Peyer's patch (tissue), 4 donors: ENCODE measurements at regions not wholly inside any gene's neighbourhood (a gene's known extent, or its start where the extent isn't known, plus 50 kb on each side); places are given as distances from the start of the nearest gene placed in this dataset.

ENCODE experiments used
- DNase-seq, 3 donors: peaks; one replicate each; pipeline ENCODE4 v3.0.0-alpha.2; 2017 to 2019
- H3K27ac ChIP-seq, 4 donors: fragments of 200-600 bp; sonication (generic); one replicate each; pipeline ENCODE4 v1.5.1; 2016 to 2019
- H3K27me3 ChIP-seq, 2 donors: fragments of 200-600 bp; sonication (generic); one replicate each; pipeline ENCODE4 v1.5.1; 2019
- H3K36me3 ChIP-seq, 3 donors: fragments of 200-600 bp; sonication (generic); one replicate each; pipeline ENCODE4 v1.5.1; 2016 to 2019
- H3K4me1 ChIP-seq, 4 donors: fragments of 200-600 bp; sonication (generic); one replicate each; pipeline ENCODE4 v1.5.1; 2016 to 2019
- H3K4me3 ChIP-seq, 4 donors: fragments of 200-600 bp; sonication (generic); 1 replicate in 3 of 4; 2 replicates in 1 of 4; pipeline ENCODE4 v1.5.1; 2016 to 2019; ENCODE audit warnings: mild to moderate bottlenecking in 1 of 4
- H3K9me3 ChIP-seq, 4 donors: fragments of 200-600 bp; sonication (generic); one replicate each; pipeline ENCODE4 v1.5.1; 2016 to 2019; ENCODE audit warnings: mild to moderate bottlenecking in 1 of 4
- POLR2A ChIP-seq, 2 donors: fragments of 450-650 bp; IDR thresholded peaks; one replicate each; pipeline ENCODE4 v1.5.1; 2017; ENCODE audit warnings: antibody characterized with exemption in 2 of 2, mild to moderate bottlenecking in 2 of 2, moderate library complexity in 2 of 2
- TF ChIP-seq, protein P1 (sequence below), 6 experiments: fragments of 450-650 bp in 4 of 6; fragments of 200-600 bp in 2 of 6; sonication (generic) in 1 of 6; IDR thresholded peaks; one replicate each; pipeline ENCODE4 v1.5.1; 2017 to 2019; ENCODE audit warnings: antibody characterized with exemption in 6 of 6, mild to moderate bottlenecking in 3 of 6, moderate library complexity in 1 of 6

DNA sequence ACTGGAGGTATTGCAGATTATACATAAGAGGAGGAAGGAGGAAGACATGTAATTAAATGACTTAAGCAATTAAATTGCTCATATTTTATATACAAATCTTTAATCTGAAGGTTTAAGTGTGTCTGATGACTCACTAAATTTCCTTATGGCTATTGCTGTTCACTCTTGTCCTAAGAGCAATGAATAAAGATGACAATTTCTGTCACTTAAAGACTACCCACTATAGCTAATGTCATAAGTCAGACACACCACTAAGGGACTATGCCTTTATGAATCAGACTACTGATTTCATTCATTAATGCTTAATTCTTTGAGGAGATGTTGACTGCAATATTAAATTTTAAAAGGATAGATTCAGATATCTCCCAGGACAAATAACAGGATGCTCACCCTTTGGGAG is 1514.7 kb downstream of the PCDH18 start:
- no peaks in the 10 kb centered on the region for H3K27me3 ChIP-seq
- TF ChIP-seq, protein P1, sequence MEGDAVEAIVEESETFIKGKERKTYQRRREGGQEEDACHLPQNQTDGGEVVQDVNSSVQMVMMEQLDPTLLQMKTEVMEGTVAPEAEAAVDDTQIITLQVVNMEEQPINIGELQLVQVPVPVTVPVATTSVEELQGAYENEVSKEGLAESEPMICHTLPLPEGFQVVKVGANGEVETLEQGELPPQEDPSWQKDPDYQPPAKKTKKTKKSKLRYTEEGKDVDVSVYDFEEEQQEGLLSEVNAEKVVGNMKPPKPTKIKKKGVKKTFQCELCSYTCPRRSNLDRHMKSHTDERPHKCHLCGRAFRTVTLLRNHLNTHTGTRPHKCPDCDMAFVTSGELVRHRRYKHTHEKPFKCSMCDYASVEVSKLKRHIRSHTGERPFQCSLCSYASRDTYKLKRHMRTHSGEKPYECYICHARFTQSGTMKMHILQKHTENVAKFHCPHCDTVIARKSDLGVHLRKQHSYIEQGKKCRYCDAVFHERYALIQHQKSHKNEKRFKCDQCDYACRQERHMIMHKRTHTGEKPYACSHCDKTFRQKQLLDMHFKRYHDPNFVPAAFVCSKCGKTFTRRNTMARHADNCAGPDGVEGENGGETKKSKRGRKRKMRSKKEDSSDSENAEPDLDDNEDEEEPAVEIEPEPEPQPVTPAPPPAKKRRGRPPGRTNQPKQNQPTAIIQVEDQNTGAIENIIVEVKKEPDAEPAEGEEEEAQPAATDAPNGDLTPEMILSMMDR (IDR thresholded peaks at IDR 0.05), result no peak
- TF ChIP-seq POLR2A (IDR thresholded peaks at IDR 0.05), result no peak
- H3K27ac ChIP-seq, result no peak overlapping the region
- DNase-seq, result no peak
- H3K9me3 ChIP-seq, result no peaks in the 10 kb centered on the region
- H3K36me3 ChIP-seq, result no peaks in the 10 kb centered on the region
- no peaks in the 10 kb centered on the region for H3K4me1 ChIP-seq
- H3K4me3 ChIP-seq, result no peak overlapping the region

DNA sequence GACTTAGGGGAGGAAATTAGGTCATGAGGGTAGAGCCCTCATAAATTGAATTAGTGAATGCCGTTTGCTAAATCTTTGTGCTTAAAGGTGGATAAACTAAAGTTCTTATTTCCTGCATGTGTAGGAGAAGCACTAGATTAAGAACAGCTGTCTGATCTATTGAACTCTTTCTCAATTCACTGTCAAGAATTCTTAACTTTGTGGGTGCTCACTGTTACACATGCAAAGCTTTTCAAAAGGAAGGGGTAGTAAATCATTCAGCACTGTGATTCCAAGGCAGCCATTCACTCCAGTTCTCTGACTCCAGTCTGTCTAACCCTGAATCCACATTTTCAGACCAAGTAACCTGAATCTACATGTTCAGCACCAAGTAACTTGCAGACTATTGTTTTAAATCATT is 1520.1 kb downstream of the PCDH18 start:
- Histone ChIP-seq H3K4me3 (no peak overlapping the region), H3K27ac (no peak overlapping the region), H3K4me1 (no peaks in the 10 kb centered on the region), H3K36me3 (no peaks in the 10 kb centered on the region), H3K9me3 (no peaks in the 10 kb centered on the region), H3K27me3 (no peaks in the 10 kb centered on the region)
- TF ChIP-seq POLR2A (IDR thresholded peaks at IDR 0.05), result no peak
- TF ChIP-seq, protein P1 (IDR thresholded peaks at IDR 0.05), result no peak
- no peak for DNase-seq

DNA sequence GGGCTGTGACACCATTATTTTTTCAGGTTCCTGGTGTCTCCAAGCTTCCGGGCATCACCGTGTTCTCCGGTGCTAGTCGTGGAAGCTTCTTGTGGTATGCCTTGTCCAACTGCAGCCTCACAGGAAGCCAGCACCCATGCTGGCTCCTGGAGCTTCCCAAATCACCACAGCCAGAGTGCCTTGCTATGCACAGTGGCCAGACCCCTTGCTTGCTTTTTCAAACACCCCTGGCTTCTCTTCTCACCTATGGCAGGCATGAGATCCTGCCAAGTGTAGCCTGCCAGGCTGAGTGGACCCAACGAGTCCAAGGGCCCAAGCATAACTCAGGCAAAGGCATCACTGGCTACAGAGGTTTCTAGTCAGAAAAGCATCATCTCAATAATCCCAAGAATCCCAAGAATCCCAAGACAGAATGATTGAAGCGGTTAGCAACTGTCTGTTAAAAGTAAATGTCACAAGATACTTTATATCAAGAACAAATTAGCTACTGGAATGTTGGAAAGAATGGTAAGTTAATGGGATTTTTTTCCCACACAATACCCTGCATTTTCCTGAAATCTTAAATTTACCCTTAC is 1522.9 kb downstream of the PCDH18 start:
- Histone ChIP-seq H3K27ac (no peak overlapping the region), H3K36me3 (no peaks in the 10 kb centered on the region), H3K4me3 (no peak overlapping the region), H3K27me3 (no peaks in the 10 kb centered on the region), H3K9me3 (no peaks in the 10 kb centered on the region), H3K4me1 (no peaks in the 10 kb centered on the region)
- DNase-seq, result no peak
- TF ChIP-seq, protein P1 (IDR thresholded peaks at IDR 0.05), result no peak
- no peak for TF ChIP-seq POLR2A (IDR thresholded peaks at IDR 0.05)

DNA sequence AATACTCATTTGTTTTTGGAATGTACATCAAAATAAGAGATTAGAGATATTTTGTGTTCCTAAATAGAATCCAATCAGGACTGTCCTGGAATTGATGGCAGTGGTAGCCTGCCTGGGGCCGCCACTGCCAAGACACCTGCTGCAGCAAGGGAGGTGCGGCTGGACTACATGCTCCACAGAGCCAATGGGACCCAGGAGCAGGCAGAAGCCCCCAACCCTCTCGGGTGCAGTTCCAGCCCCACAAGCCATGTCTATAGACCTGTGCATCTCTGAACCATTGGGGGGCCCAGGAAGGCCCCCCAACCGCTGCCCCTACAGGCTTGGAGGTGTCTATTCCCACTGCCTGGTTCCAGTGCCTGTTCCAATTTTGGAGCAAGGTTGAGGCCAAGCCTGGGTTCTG is 1524.3 kb downstream of the PCDH18 start:
- Histone ChIP-seq H3K36me3 (no peaks in the 10 kb centered on the region), H3K4me1 (no peaks in the 10 kb centered on the region), H3K4me3 (no peak overlapping the region), H3K27me3 (no peaks in the 10 kb centered on the region), H3K9me3 (no peaks in the 10 kb centered on the region), H3K27ac (no peak overlapping the region)
- TF ChIP-seq, protein P1 (IDR thresholded peaks at IDR 0.05), result no peak
- TF ChIP-seq POLR2A (IDR thresholded peaks at IDR 0.05), result no peak
- no peak for DNase-seq

DNA sequence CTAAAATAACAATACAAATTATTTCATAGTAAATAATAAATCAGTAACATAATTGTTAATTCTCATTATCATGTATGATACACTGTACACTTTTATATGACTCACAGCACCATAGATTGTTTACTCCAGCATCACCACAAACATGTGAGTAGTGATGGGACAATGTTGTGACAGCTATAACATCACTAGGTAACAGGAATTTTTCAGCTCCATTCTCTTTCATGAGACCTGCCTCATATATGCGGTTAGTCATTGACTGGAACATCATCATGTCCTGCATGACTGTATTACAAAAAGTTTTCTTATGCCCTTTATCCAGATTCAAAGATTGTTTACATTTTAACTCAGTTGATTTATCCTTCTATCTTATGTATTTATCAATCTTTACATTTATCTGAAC is 1530.0 kb downstream of the PCDH18 start:
- H3K4me1 ChIP-seq, result no peaks in the 10 kb centered on the region
- TF ChIP-seq, protein P1 (IDR thresholded peaks at IDR 0.05), result no peak
- TF ChIP-seq POLR2A (IDR thresholded peaks at IDR 0.05), result no peak
- DNase-seq, result no peak

DNA sequence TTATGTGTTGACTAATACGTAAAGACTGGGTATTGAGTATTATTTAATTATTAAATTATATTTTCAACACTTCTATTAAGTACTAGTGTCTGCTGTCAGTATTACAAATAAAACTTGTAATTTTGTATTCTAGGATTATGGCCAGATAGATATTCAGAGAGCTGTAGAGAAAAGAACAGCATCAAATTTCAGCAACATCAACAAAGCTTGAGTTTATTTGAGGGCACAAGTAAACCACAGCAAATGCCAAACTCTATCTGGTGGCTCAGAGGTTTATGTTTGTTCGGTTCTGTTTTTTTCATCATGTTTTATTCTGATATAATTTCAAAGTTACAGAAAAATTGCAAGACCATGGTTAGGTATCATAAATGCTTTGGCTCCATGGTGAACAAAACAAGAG is 1530.5 kb downstream of the PCDH18 start:
- H3K36me3 ChIP-seq, result no peaks in the 10 kb centered on the region
- no peaks in the 10 kb centered on the region for H3K27me3 ChIP-seq
- H3K9me3 ChIP-seq, result no peaks in the 10 kb centered on the region
- no peak overlapping the region for H3K4me3 ChIP-seq
- no peak for TF ChIP-seq POLR2A (IDR thresholded peaks at IDR 0.05)
- TF ChIP-seq, protein P1 (IDR thresholded peaks at IDR 0.05), result no peak
- no peak overlapping the region for H3K27ac ChIP-seq
- no peak for DNase-seq
- H3K4me1 ChIP-seq, result no peaks in the 10 kb centered on the region

More for the DNA sequence above, 1530.0 kb downstream of the PCDH18 start:
- Histone ChIP-seq H3K27me3 (no peaks in the 10 kb centered on the region), H3K27ac (no peak overlapping the region), H3K36me3 (no peaks in the 10 kb centered on the region), H3K4me3 (no peak overlapping the region), H3K9me3 (no peaks in the 10 kb centered on the region)
